ENCODE measurements at regions not wholly inside any gene's neighbourhood (a gene's known extent, or its start where the extent isn't known, plus 50 kb on each side); places are given as distances from the start of the nearest gene placed in this dataset.

GRCh38 chr20:29741894-29742698 is 1515.4 kb upstream of the DEFB115 start:
- Histone ChIP-seq H3K27me3 (ENCODE audit: control insufficient read depth, insufficient read depth, low read length) (no peaks in the 10 kb centered on the region), H3K4me1 (ENCODE audit: control insufficient read depth, insufficient read depth, low read length) (no peaks in the 10 kb centered on the region), H3K4me3 (ENCODE audit: low read depth in 2 of 2, low read length in 2 of 2) (no peak overlapping the region), H3K36me3 (ENCODE audit: control insufficient read depth, insufficient read depth, low read length) (no peaks in the 10 kb centered on the region), H3K9me3 (ENCODE audit: control insufficient read depth, insufficient read depth, low read depth, low read length) (no peaks in the 10 kb centered on the region), H3K27ac (ENCODE audit: low read length) (no peak overlapping the region)
- in situ Hi-C loops (cut with HindIII; ENCODE audit: low pct_unique_long_range_greater_than_20kb, low sequenced_read_pairs): no loop called here
- POLR2A ChIA-PET: no interaction called here
- DNase-seq (ENCODE audit: low read depth, low spot score) (no peak), ATAC-seq (no peak)
- TF ChIP-seq REST (IDR thresholded peaks at IDR 0.05; ENCODE audit: insufficient read depth in 1 of 2, low read depth in 2 of 2, low read length in 1 of 2) (no peak), TCF7L2 (IDR thresholded peaks at IDR 0.05; ENCODE audit: low read depth, low read length) (no peak), CTCF (IDR thresholded peaks at IDR 0.05) (no peak), SIN3A (IDR thresholded peaks at IDR 0.05; ENCODE audit: borderline replicate concordance, insufficient read depth, low read depth, low read length) (no peak), POLR2AphosphoS5 (IDR thresholded peaks at IDR 0.05; ENCODE audit: low read depth, low read length) (no peak)
- no TSS peak for BruUV-seq (replicated peaks)
- CTCF ChIA-PET: no interaction called here
- intact Hi-C loops (cut with micrococcal nuclease; ENCODE audit: unreplicated experiment): no loop called here

GRCh38 chr20:29742699-29743100 is 1514.8 kb upstream of the DEFB115 start:
- Histone ChIP-seq H3K9me3 (ENCODE audit: control insufficient read depth, insufficient read depth, low read depth, low read length) (no peaks in the 10 kb centered on the region), H3K36me3 (ENCODE audit: control insufficient read depth, insufficient read depth, low read length) (no peaks in the 10 kb centered on the region), H3K4me1 (ENCODE audit: control insufficient read depth, insufficient read depth, low read length) (no peaks in the 10 kb centered on the region), H3K27me3 (ENCODE audit: control insufficient read depth, insufficient read depth, low read length) (no peaks in the 10 kb centered on the region), H3K27ac (ENCODE audit: low read length) (no peak overlapping the region), H3K4me3 (ENCODE audit: low read depth in 2 of 2, low read length in 2 of 2) (no peak overlapping the region)
- POLR2A ChIA-PET: no interaction called here
- no peak for TF ChIP-seq CTCF (IDR thresholded peaks at IDR 0.05)
- TF ChIP-seq POLR2AphosphoS5 (IDR thresholded peaks at IDR 0.05; ENCODE audit: low read depth, low read length): no peak
- no peak for TF ChIP-seq TCF7L2 (IDR thresholded peaks at IDR 0.05; ENCODE audit: low read depth, low read length)
- no peak for TF ChIP-seq REST (IDR thresholded peaks at IDR 0.05; ENCODE audit: insufficient read depth in 1 of 2, low read depth in 2 of 2, low read length in 1 of 2)
- no peak for TF ChIP-seq SIN3A (IDR thresholded peaks at IDR 0.05; ENCODE audit: borderline replicate concordance, insufficient read depth, low read depth, low read length)
- no TSS peak for BruUV-seq (replicated peaks)
- ATAC-seq: no peak
- in situ Hi-C loops (cut with HindIII; ENCODE audit: low pct_unique_long_range_greater_than_20kb, low sequenced_read_pairs): no loop called here
- no peak for DNase-seq (ENCODE audit: low read depth, low spot score)
- CTCF ChIA-PET: no interaction called here
- intact Hi-C loops (cut with micrococcal nuclease; ENCODE audit: unreplicated experiment): no loop called here

All from Panc1 (cell line).